H1 (cell line): ENCODE measurements at regions not wholly inside any gene's neighbourhood (a gene's known extent, or its start where the extent isn't known, plus 50 kb on each side); places are given as distances from the start of the nearest gene placed in this dataset.

Experiments used
- CTCF ChIA-PET: fragments of 300-600 bp; sonication (Branson Sonifier 250); formaldehyde crosslinking; loops from one replicate; lab custom pipeline; 2021; ENCODE audit not compliant: partially characterized antibody; lab: Charles Lee
- POLR2A ChIA-PET: fragments of 300-600 bp; sonication (Branson Sonifier 250); formaldehyde crosslinking; loops from one replicate; lab custom pipeline; 2021; ENCODE audit warnings: inconsistent platforms; ENCODE audit not compliant: partially characterized antibody; lab: Charles Lee
- DNase-seq, 2 experiments: peaks; one replicate each; pipeline versions ENCODE4 v3.0.0 to v3.0.0-alpha.2; 2010 to 2022; ENCODE audit warnings: low spot score in 2 of 2, low read depth in 1 of 2, mixed read lengths in 1 of 2
- FAIRE-seq: peaks from 2 replicates; lab custom pipeline; 2011; peaks lifted over from hg19 to GRCh38; lab: Jason Lieb, UNC
- H2AFZ ChIP-seq: 2 replicates; pipeline ENCODE4 v1.8.1; 2012; ENCODE audit warnings: low read length, inconsistent platforms
- H2AK5ac ChIP-seq: 2 replicates; pipeline ENCODE4 v1.6.1; 2013; ENCODE audit warnings: low read depth, low read length
- H2BK120ac ChIP-seq: replicated peaks from 2 replicates; pipeline ENCODE3; 2013; ENCODE audit warnings: low read depth, low read length, inconsistent platforms
- H2BK12ac ChIP-seq: 2 replicates; pipeline ENCODE4 v1.6.1; 2013; ENCODE audit warnings: low read depth, low read length
- H2BK15ac ChIP-seq: 2 replicates; pipeline ENCODE4 v1.6.1; 2013; ENCODE audit warnings: low read length
- H2BK20ac ChIP-seq: 2 replicates; pipeline ENCODE4 v1.6.1; 2013; ENCODE audit warnings: low read length
- H2BK5ac ChIP-seq: 2 replicates; pipeline ENCODE4 v1.6.1; 2013; ENCODE audit warnings: low read depth, low read length
- H3K14ac ChIP-seq: 2 replicates; pipeline ENCODE4 v1.6.1; 2013; ENCODE audit warnings: inconsistent platforms; ENCODE audit not compliant: insufficient read length
- H3K18ac ChIP-seq: 2 replicates; pipeline ENCODE4 v1.6.1; 2013; ENCODE audit warnings: low read length; ENCODE audit errors: extremely low read depth
- H3K23ac ChIP-seq: 2 replicates; pipeline ENCODE4 v1.6.1; 2013; ENCODE audit warnings: inconsistent platforms; ENCODE audit not compliant: insufficient read length
- H3K23me2 ChIP-seq: 2 replicates; pipeline ENCODE4 v1.6.1; 2013; ENCODE audit warnings: low read depth, low read length
- H3K27ac ChIP-seq: 2 replicates; pipeline ENCODE4 v1.6.1; 2011; ENCODE audit warnings: low read depth, low read length, inconsistent platforms
- H3K27me3 ChIP-seq, 4 experiments: replicated peaks in 1 of 4; 1 replicate in 1 of 4; 2 replicates in 3 of 4; pipeline versions ENCODE4 v1.6.1 to v1.8.1; 2011 to 2013; ENCODE audit warnings: low read length in 3 of 4, mild to moderate bottlenecking in 3 of 4, inconsistent platforms in 2 of 4, mixed read lengths in 2 of 4, moderate library complexity in 1 of 4; ENCODE audit not compliant: control insufficient read depth in 3 of 4, insufficient read depth in 3 of 4; ENCODE audit errors: extremely low read depth in 1 of 4
- H3K36me3 ChIP-seq, 4 experiments: 2 replicates each; pipeline versions ENCODE4 v1.6.1 to v1.8.1; 2011 to 2013; ENCODE audit warnings: mild to moderate bottlenecking in 4 of 4, low read length in 3 of 4, moderate library complexity in 2 of 4, control low read depth in 1 of 4, inconsistent platforms in 1 of 4; ENCODE audit not compliant: insufficient read depth in 4 of 4, control insufficient read depth in 2 of 4
- H3K4ac ChIP-seq: replicated peaks from 2 replicates; pipeline ENCODE3; 2013; ENCODE audit warnings: low read length, low read depth, mixed read lengths, inconsistent platforms; ENCODE audit not compliant: insufficient read length
- H3K4me1 ChIP-seq, 4 experiments: replicated peaks in 1 of 4; 1 replicate in 1 of 4; 2 replicates in 3 of 4; pipeline versions ENCODE4 v1.6.1 to v1.8.1; 2011 to 2013; ENCODE audit warnings: low read length in 3 of 4, inconsistent platforms in 2 of 4, mixed read lengths in 1 of 4; ENCODE audit not compliant: insufficient read depth in 4 of 4, control insufficient read depth in 3 of 4
- H3K4me2 ChIP-seq, 2 experiments: 2 replicates each; pipeline versions ENCODE4 v1.6.1 to v1.8.1; 2011 to 2013; ENCODE audit warnings: low read depth in 2 of 2, low read length in 2 of 2, control low read depth in 1 of 2, inconsistent platforms in 1 of 2, mild to moderate bottlenecking in 1 of 2; ENCODE audit not compliant: insufficient read depth in 1 of 2
- H3K4me3 ChIP-seq, 4 experiments: fragments of 200-600, 300-600 bp in 1 of 4; sonication (generic), shearing (Covaris generic), sonication (Bioruptor Twin) in 1 of 4; 2 replicates each; pipeline versions ENCODE4 v1.5.1 to v1.8.1; 2011 to 2016; ENCODE audit warnings: low read length in 4 of 4, low read depth in 3 of 4, control low read depth in 2 of 4, inconsistent platforms in 2 of 4, mild to moderate bottlenecking in 2 of 4, mixed read lengths in 1 of 4, moderate library complexity in 1 of 4; ENCODE audit not compliant: insufficient read depth in 2 of 4; ENCODE audit errors: extremely low read depth in 1 of 4
- H3K56ac ChIP-seq: replicated peaks from 2 replicates; pipeline ENCODE3; 2013; ENCODE audit warnings: low read depth, mild to moderate bottlenecking, mixed read lengths, low read length, inconsistent platforms; ENCODE audit not compliant: insufficient read length
- H3K79me1 ChIP-seq: 2 replicates; pipeline ENCODE4 v1.6.1; 2013; ENCODE audit warnings: low read depth, low read length, control low read depth
- H3K79me2 ChIP-seq, 2 experiments: 2 replicates each; pipeline versions ENCODE4 v1.6.1 to v1.8.1; 2012 to 2013; ENCODE audit warnings: low read length in 2 of 2, mild to moderate bottlenecking in 2 of 2, inconsistent platforms in 1 of 2; ENCODE audit not compliant: insufficient read depth in 2 of 2, control insufficient read depth in 1 of 2
- H3K9ac ChIP-seq, 4 experiments: replicated peaks in 1 of 4; 1 replicate in 1 of 4; 2 replicates in 3 of 4; pipeline versions ENCODE4 v1.6.1 to v1.8.1; 2011 to 2013; ENCODE audit warnings: low read depth in 3 of 4, low read length in 3 of 4, control low read depth in 2 of 4, mild to moderate bottlenecking in 2 of 4, moderate library complexity in 2 of 4, inconsistent platforms in 1 of 4; ENCODE audit errors: extremely low read depth in 1 of 4
- H3K9me3 ChIP-seq, 2 experiments: 2 replicates each; pipeline versions ENCODE4 v1.6.1 to v1.8.1; 2012 to 2013; ENCODE audit warnings: mild to moderate bottlenecking in 2 of 2, moderate library complexity in 2 of 2, control low read depth in 1 of 2, inconsistent platforms in 1 of 2, low read depth in 1 of 2, low read length in 1 of 2, mixed read lengths in 1 of 2; ENCODE audit not compliant: insufficient read depth in 2 of 2
- H4K20me1 ChIP-seq, 2 experiments: replicated peaks in 1 of 2; 2 replicates each; pipeline versions ENCODE3 to v1.8.1; 2011 to 2013; ENCODE audit warnings: inconsistent platforms in 2 of 2, low read length in 2 of 2, mild to moderate bottlenecking in 1 of 2; ENCODE audit not compliant: insufficient read depth in 2 of 2, control insufficient read depth in 1 of 2
- H4K5ac ChIP-seq: 2 replicates; pipeline ENCODE4 v1.6.1; 2013; ENCODE audit warnings: low read length, low read depth, mixed read lengths, inconsistent platforms; ENCODE audit not compliant: insufficient read length
- H4K8ac ChIP-seq: 2 replicates; pipeline ENCODE4 v1.8.0; 2013; ENCODE audit warnings: mild to moderate bottlenecking, moderate library complexity, low read length, inconsistent platforms; ENCODE audit not compliant: insufficient read depth; ENCODE audit errors: extremely low read depth
- H4K91ac ChIP-seq: replicated peaks from 2 replicates; pipeline ENCODE3; 2013; ENCODE audit warnings: low read length, mixed read lengths, inconsistent platforms; ENCODE audit not compliant: insufficient read length
- ATF2 ChIP-seq: IDR thresholded peaks from 2 replicates; pipeline ENCODE4 v1.6.1; 2012; ENCODE audit warnings: low read length, inconsistent platforms
- CHD2 ChIP-seq: IDR thresholded peaks from 2 replicates; pipeline ENCODE4 v1.6.1; 2012; ENCODE audit warnings: low read length, improper control_type of control experiment
- CREB1 ChIP-seq: IDR thresholded peaks from 2 replicates; pipeline ENCODE4 v1.6.1; 2012; ENCODE audit warnings: inconsistent platforms
- FOSL1 ChIP-seq: IDR thresholded peaks from 2 replicates; pipeline ENCODE4 v1.6.1; 2011; ENCODE audit warnings: mild to moderate bottlenecking, low read depth, low read length, moderate library complexity; ENCODE audit not compliant: insufficient read depth
- JUND ChIP-seq: IDR thresholded peaks from 2 replicates; pipeline ENCODE4 v1.6.1; 2011; ENCODE audit warnings: mild to moderate bottlenecking, improper control_type of control experiment, low read length
- MAFK ChIP-seq: IDR thresholded peaks from 2 replicates; pipeline ENCODE4 v1.6.1; 2012; ENCODE audit warnings: low read depth, mild to moderate bottlenecking, improper control_type of control experiment, low read length
- POU5F1 ChIP-seq: IDR thresholded peaks from 2 replicates; pipeline ENCODE4 v1.6.1; 2011; ENCODE audit warnings: low read depth, mild to moderate bottlenecking, low read length, moderate library complexity
- RBBP5 ChIP-seq: IDR thresholded peaks from 2 replicates; pipeline ENCODE4 v1.7.1; 2012; ENCODE audit warnings: low read depth, mild to moderate bottlenecking, inconsistent platforms, low read length, moderate library complexity, borderline replicate concordance
- RFX5 ChIP-seq: IDR thresholded peaks from 2 replicates; pipeline ENCODE4 v1.6.1; 2011; ENCODE audit warnings: low read depth, low read length, improper control_type of control experiment, borderline replicate concordance
- RXRA ChIP-seq: IDR thresholded peaks from 2 replicates; pipeline ENCODE4 v1.6.1; 2011; ENCODE audit warnings: low read depth, mild to moderate bottlenecking, low read length, moderate library complexity; ENCODE audit not compliant: insufficient read depth
- SIRT6 ChIP-seq: IDR thresholded peaks from one replicate; pipeline ENCODE4 v1.7.1; 2012; ENCODE audit warnings: low read length, inconsistent platforms
- SIX5 ChIP-seq: IDR thresholded peaks from 2 replicates; pipeline ENCODE4 v1.6.1; 2011; ENCODE audit warnings: mild to moderate bottlenecking, low read depth, low read length
- SP4 ChIP-seq: IDR thresholded peaks from 2 replicates; pipeline ENCODE4 v1.6.1; 2012; ENCODE audit warnings: low read length, inconsistent platforms
- WGBS, 2 experiments: shearing (Covaris generic) in 1 of 2; methylation state at CpG; one replicate each; pipeline versions ENCODE4 v1.1.6 to v1.1.7; 2013 to 2015; ENCODE audit warnings: low lambda C conversion rate in 2 of 2, mixed read lengths in 2 of 2, inconsistent platforms in 1 of 2, low coverage in 1 of 2, missing lambda C conversion rate in 1 of 2; ENCODE audit not compliant: insufficient replicate concordance in 2 of 2, insufficient coverage in 1 of 2, insufficient read length in 1 of 2; ENCODE audit errors: extremely low coverage in 1 of 2, missing lambda C conversion rate in 1 of 2; 5-methylcytosine and 5-hydroxymethylcytosine counted together

- no peaks in the 10 kb centered on the region for H3K79me1 ChIP-seq
- H2AK5ac ChIP-seq = no peak overlapping the region
- no peak overlapping the region for H2BK15ac ChIP-seq
- H2BK5ac ChIP-seq = no peak overlapping the region
- H3K14ac ChIP-seq = no peak overlapping the region
- no peaks in the 10 kb centered on the region for H3K23me2 ChIP-seq
- CTCF ChIA-PET = no interaction called here
- H3K36me3 ChIP-seq = no peaks in the 10 kb centered on the region
- no peak overlapping the region for H4K91ac ChIP-seq
- H3K9me3 ChIP-seq = no peaks in the 10 kb centered on the region
- no peaks in the 10 kb centered on the region for H3K79me2 ChIP-seq
- WGBS, 2 experiments = 95% methylated on average over 3 of the region's 3 CpGs; no CpG with 5 or more reads in 1 of the 2 experiments
- no peak overlapping the region for H3K4me3 ChIP-seq
- POLR2A ChIA-PET = no interaction called here
- H3K27me3 ChIP-seq = no peaks in the 10 kb centered on the region
- no peak overlapping the region for H3K23ac ChIP-seq
- no peaks in the 10 kb centered on the region for H4K20me1 ChIP-seq
- no peak overlapping the region for H4K5ac ChIP-seq
- no peak overlapping the region for H3K4me2 ChIP-seq
- no peak overlapping the region for H3K18ac ChIP-seq
- H2BK12ac ChIP-seq = no peak overlapping the region
- H4K8ac ChIP-seq = no peak overlapping the region
- H3K9ac ChIP-seq = no peak overlapping the region
- H2BK20ac ChIP-seq = no peak overlapping the region
- no peak overlapping the region for H2BK120ac ChIP-seq
- no peak overlapping the region for H3K56ac ChIP-seq
- FAIRE-seq (no peak), DNase-seq (no peak)
- no peak overlapping the region for H2AFZ ChIP-seq
- no peaks in the 10 kb centered on the region for H3K4me1 ChIP-seq
- no peak overlapping the region for H3K27ac ChIP-seq
- H3K4ac ChIP-seq = no peak overlapping the region
- TF ChIP-seq MAFK (no peak), RFX5 (no peak), SIX5 (no peak), SIRT6 (no peak), JUND (no peak), CHD2 (no peak), POU5F1 (no peak), RXRA (no peak), FOSL1 (no peak), RBBP5 (no peak), SP4 (no peak), CREB1 (no peak), ATF2 (no peak)
Measured at GRCh38 chr1:103898576-103899345, 149.1 kb downstream of the AMY1C start.
